ENCODE measurements at regions not wholly inside any gene's neighbourhood (a gene's known extent, or its start where the extent isn't known, plus 50 kb on each side); places are given as distances from the start of the nearest gene placed in this dataset.
A peak's percentile ranks its signal among the peaks of the same experiment; 100 is the strongest.

- no peak for DNase-seq
These were observed 539.2 kb downstream of the BUD13 start for GRCh38 chr11:116233561-116233960.

DNA sequence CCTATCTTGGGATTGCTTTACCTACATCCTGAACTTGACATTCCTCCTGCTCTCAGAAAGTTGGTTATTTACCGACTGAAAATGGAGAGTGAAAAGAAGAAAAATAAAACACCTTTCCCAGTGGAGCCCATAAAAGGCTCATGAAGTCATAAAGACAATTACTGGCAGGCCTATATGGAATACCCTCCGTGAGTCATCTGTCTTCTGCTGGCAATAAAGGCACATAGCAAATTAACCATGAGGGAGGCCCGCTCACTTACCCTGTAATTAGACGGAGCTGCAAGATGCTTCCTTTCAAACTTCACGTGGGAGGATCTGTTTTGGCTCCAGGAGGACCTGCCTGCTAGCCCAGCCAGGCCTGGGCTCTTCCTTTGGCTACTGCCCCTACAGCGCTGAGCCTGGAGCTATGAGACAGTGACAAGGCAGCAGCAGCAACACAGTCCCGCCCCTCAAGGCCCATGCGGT is 540.4 kb downstream of the BUD13 start:
- no peak for DNase-seq

DNA sequence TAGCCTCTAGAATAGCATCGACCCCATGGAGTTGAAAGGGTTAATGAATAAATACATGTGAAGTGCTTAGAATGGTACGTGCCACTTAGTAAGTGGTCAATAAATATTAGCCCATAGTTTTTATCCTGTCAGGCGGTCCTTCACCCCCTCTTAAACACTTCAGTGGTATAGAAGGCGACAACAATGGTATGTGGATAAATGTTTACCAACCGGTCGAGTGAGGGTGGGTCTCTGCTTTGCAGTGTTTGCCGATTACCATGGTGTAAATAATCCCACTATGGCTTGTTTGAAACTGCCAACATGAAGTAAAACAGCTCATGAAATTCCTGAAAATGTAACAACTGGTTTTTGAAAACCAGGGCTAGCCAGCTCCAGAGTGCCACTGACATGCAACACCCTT is 541.2 kb downstream of the BUD13 start:
- DNase-seq, result no peak

GRCh38 chr11:116230438-116230837 is 542.3 kb downstream of the BUD13 start:
- no peak for DNase-seq

- DNase-seq, result no peak
These were observed 543.4 kb downstream of the BUD13 start for GRCh38 chr11:116229236-116229970.

DNA sequence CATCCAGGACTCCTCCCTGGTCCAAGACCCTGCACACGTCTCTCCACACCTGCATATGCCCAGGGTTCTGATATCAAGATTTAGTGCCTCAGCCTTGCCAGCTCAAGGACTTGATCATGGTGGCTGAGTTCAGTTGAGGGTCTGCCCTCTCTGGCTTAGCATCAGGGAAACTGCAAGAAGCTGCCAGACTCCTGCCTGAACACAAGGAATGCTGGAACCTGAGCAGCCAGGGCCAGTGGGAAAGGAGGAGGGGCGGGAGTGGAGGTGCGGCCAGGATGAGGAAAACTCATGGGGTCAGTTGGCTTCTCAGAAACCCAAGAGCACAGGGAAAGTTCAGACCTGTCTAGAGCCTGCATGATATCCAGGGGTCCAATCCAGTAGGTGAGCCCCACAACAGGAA is 546.1 kb downstream of the BUD13 start:
- no peak for DNase-seq

DNA sequence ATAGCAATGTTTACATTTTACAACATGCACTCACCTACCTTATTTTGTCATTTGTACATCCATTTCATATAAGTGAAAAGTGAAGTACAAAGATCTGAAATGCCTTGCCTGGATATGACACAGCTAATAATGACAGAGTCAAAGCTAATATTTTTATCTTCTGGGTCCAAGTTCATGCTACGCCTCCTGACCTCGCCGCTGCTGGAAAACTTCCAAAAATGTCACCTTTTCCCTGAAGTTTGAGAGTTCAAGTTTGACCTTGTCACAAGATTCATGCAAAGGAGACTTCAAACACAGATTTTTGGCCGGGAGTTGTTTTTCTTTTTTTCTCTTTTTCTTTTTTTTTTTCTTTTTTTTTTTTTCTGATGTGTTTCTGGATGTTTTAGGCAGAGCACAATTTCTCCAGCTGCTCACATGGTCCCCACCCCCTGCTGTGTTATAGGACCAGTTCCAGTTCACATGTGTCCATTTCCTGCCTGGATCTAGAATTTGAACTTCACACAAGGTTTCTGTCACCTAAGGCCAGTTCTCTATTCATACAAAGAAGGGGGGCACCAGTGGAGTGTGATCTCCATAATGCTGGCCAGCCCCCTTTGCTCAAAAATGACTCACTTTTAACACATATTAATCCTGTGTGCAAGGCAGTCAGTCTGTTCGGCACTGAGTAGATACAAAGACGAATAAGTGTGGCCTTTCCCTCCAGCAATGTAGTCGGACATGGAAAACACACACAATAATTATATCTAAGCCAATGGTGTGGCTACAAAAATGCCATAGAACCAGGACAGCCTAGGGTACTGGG is 546.8 kb downstream of the BUD13 start:
- no peak for DNase-seq

DNA sequence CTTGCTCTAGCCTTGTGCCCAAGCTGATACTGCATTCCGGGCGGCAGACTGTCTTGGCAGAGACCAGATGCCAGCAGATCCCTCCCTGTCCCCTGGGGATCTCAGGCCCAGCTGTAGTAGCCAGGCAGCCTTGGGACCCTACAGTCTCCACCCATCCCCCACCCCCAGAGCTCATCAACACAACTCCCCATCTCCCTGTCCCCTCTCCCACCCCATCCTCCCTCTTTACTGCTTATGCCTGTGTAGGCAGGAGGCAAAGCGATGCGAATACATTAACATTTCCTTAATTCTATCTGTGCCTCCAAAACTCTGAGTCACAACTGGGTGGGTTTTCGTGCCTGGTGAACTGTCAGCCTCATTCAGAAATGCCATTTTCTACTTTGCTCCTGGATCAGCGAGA is 547.6 kb downstream of the BUD13 start:
- no peak for DNase-seq

DNA sequence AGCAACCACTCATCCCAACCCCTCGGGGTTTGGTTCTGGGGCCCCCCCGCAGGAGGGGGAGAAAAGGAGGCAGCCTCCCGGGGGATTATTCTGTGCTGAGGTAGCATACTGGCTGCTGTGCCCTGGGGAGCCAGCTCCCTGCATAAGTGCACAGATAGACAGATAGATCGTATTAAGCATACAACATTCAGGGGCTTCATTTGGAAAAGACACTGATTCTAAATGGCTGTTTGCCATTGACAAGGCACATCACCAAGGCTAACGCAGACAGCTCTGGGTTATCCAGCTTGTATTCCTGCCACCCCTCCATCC is 547.9 kb downstream of the BUD13 start:
- DNase-seq, result no peak

DNA sequence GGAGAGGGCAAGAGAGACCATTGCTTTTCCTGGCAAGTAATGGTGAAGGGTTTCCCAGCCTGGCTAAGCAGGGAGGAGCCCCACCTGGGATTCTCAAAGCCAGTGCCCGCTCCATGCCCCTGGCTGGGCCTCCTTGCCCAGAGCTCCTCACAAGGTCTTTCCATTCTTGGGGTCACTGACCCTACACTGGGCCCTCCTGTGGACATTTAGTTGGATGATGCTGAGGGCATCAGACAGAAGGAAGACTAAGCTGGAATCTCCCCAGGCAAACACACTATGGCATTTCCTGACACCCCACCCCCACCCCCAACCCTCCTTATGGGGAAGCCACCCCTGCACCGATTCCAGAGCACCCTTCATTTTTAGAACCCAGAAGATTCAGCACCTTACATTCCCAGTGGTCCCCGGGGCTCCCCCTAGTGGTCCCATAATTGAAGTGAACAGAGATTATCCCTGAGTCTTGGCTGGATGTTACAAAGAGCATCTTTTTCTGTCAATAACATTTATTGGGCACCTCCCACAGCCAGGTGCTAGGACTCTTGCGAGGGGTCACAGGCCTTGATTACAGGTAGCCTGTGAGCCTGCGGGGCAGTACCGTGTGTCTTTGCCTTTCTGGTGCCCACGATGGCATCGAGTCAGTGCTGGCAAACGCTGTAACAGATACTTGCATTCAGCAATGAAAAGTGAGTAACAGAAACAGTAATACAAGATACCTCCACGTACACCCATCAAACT is 548.5 kb downstream of the BUD13 start:
- peak; percentile 62 for DNase-seq

DNA sequence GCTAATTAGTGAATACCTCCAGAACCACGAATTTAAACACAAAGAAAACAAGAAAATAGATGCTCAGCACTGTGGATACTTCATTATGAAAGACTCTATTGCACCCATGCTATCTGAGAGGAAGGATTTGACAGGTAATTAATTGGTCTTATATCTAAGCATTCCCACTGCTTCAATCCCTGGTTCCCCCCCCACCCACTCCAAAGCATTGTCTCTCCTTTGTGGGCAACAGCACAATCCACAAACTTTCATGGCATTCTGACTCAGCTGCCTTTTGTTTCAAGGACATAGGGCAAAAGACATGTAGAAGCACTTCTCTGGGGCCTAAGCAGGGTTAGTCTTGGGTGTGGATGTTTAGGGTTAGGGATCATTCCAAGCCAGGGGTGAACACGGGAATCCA is 551.4 kb downstream of the BUD13 start:
- no peak for DNase-seq

DNA sequence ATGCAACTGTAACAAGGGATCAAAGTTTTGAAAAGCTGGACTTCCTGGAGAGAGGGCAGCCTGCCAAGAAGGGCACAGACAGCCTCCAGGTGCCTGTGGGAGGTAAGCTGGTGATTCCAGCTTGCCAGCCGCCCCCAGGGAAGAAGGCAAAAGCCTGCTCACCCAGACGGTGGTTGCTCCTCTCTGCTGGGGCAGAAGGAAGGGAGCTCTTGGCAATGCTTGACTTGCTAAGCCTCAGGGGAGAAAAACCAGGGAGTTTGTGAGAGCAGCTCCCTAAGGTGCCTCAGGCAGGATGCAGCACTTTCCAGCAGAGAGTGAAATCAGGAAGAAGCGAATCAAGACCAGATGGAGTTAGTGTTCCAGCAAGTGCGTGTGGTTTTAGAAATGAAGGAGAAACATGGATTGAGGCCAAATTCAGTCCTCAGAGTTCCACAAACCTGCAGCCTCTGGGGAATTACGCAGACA is 553.6 kb downstream of the BUD13 start:
- no peak for DNase-seq

DNA sequence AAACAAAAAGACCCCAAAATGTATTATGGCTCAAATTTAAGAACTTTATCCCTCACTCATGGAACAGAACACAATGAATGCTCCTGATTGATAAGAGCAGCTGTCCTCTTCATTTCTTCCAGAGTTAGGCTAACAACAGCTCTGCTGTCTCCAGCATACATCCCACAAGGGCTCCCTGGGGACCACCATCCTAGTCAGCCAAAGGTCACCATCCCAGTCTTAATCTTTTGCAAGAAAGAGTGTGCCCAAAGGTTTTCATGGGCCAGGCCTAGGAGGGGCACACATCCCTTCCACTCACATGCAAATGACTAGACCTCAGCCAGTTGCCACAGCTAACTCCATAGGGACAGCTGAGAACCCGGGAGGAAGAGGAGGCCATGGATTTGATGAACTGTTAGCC is 555.3 kb downstream of the BUD13 start:
- DNase-seq, result no peak

DNA sequence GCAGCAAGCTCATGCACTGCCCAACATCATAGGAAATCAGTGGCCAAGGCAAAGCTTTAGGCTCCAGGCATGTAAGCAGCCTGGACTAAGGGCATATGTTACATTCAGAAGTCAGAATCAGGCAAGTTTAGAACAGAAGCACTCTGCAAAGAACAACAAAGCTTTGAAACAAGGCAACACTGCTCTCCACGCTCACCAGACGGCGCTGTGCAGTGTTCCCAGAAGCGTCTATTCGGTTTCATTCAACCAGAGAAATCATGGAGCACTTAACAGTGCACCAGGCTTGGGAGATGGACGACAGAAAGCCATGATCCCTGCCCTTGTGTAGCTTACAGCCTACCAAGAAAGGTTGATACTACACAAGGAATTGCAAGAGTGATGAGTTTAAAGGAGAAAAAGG is 555.8 kb downstream of the BUD13 start:
- DNase-seq, result peak; percentile 36

GRCh38 chr11:116215471-116216113 is 557.2 kb downstream of the BUD13 start:
- no peak for DNase-seq

DNA sequence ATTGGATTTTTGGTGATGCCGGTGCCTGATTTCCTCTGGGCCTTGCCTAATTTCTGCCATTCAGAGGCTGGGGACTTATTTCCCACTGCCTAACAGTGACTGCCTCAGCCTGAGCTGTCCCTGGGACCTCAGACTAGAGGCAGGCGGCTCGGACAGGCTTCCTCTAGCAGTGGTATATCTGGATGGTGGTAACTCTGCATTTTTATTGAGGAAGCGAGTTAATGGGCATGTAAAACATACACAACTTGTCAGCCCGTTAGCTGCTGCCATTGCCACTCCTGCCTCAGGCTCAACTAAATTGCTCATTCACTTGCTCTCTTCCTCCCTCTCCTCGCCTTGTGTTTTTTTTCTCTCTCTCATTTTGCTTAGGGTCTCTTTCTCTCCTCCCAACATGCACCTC is 561.6 kb downstream of the BUD13 start:
- no peak for DNase-seq

DNA sequence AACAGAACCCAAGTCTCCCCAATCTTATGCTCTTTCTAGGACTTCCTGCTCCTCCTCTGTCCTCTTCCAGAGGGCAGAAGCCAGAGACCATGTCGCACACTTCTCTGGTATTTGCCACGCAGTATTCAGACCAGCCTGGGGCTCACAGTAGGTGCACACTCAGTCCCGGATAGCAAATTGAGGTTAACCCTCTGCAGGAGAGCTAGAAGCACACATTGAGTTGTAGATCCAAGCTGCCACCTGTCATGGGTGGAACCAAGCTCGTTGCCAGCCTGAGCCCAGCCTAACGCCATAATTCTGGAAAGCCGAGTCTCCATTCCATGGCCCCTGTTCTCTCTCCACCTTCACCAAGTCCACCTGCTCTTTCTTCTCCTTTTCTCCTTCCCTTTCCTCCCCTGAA is 562.1 kb downstream of the BUD13 start:
- DNase-seq, result no peak

DNA sequence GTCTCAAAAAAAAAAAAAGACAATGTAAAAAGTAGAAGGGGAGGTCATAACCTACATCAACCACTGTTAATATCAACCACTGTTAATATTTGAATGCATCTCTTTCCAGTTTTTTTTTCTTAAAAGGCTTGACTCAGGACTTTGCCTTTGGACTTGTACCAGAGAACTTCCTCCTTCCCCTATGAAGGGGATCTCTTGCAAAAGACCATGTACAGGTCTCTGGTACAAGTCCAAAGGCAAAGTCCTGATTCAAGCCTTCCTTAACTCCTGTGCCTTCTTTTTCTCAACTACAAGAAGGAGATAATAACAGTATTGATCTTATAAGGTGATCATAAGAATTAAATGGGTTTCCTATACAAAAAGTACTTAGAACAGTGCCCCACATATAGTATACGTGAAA is 563.5 kb downstream of the BUD13 start:
- no peak for DNase-seq

DNA sequence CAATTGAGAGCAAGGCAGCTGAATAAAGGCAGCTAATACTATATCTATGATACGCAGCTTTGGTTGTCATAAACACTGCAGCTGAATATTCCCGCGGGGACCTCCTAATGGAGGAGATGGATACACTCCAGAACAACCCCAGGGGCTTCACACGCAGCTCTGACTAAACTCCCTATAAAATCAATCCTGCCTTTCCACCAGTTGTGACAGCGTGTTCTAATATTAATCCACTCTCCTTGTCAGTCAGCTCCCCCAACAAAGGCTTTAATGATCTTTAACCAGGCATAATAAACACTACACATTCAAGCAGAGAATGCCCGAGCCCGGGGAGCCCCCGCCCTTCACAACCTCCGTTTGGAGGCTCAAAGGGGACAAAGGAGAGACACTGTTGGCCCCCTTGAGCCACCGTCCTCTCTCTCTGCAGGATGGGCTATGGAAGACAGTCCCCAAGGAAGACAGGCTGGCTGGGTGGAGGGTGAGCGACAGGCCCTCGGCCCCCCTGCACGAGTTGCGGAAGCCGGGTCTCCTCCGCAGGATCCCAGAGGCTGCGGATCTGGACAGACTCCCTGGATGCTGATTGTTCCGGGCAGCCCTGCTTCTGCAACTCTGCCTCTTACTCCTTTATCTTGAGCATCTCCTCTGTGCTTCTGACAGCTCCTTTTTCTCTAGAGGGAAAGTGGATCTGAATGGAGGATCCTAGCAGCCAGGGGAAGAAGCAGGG is 565.2 kb downstream of the BUD13 start:
- DNase-seq, result no peak

DNA sequence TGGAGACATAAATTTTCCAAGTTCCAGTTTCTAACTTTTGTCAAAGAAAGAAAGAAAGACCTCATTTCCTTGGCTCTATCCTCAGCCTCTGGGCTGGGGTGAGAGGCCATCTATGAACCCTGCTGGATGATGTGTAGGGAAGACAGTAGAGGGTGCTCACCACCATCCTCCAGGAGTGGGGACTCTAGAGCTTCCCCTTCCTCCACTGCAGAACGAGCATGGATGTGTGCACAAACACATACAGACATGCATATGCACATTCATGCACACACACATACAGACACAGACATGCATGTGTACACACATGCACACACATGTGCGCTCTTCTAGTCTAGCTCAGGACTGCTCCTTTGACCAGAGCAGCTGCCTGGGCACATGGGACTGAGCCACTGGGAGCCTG is 565.8 kb downstream of the BUD13 start:
- no peak for DNase-seq

DNA sequence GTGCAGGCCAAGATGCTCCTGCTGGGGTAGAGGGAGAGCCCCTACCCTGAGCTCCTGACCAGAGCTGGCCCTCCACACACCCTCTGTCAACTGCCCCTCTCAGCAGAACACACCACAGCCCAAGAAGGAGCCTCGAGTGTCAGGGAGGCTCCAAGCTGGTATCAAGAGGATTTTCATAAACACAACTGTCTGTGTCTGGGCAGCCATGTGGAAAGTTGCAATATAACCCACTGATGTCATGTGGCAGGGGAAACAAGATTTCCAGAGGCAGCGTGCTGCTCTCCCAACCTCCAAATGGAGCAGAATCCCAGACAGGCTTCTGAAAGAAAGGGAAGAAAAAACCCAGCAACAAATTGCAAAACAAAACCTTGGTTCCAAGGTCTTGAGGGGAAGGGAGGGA is 569.9 kb downstream of the BUD13 start:
- DNase-seq, result no peak

DNA sequence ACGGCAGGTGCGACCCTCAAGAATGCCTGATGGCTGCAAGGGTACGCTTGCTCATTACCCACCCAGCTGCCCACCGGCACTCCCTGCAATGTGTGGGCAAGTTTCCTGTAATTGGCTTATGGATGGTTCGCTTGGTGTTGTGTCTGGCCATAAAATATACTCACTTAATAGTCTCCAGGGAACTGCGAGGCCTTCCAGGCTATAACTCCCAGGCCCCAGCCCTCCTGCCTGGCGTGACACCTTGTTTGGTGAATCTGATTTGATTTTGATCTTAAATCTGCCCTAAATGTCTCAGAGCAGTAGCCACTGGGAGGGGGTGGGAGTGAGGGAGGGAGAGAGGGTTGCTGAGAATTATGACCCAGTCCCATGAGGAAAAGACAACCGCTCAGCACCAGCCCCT is 572.2 kb downstream of the BUD13 start:
- DNase-seq, result no peak

DNA sequence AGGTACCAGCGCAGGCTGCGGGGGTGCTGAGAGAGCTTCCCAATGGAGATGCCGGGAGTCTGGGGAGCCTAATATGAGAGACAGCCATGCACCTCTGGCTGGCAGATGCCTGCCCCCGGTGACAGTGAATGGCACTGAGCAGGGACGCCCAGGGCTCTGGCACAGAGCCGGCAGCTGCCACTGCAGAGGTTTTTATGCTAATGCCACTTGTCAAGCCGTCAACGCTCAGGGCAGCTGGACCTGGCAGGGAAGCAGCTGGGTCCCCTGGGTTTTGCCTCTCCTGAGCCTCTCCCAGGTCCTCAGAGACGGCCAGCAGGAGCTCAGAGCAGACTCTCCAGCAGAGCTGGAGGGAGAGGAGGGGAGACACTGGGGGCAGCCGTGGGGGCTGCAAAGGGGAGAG is 573.6 kb downstream of the BUD13 start:
- DNase-seq, result no peak

All from stimulated activated CD4-positive, alpha-beta T cell treated with anti-CD3 and anti-CD28 coated beads, Interleukin-15, amount 100 ng/mL, for 24 hours (primary cell).